Peyer's patch (tissue), 4 donors: ENCODE measurements at regions not wholly inside any gene's neighbourhood (a gene's known extent, or its start where the extent isn't known, plus 50 kb on each side); places are given as distances from the start of the nearest gene placed in this dataset.

Experiments used
- POLR2A ChIP-seq, 2 donors: fragments of 450-650 bp; IDR thresholded peaks; one replicate each; pipeline ENCODE4 v1.5.1; 2017; ENCODE audit warnings: antibody characterized with exemption in 2 of 2, mild to moderate bottlenecking in 2 of 2, moderate library complexity in 2 of 2
- TF ChIP-seq, protein P1 (sequence below), 6 experiments: fragments of 450-650 bp in 4 of 6; fragments of 200-600 bp in 2 of 6; sonication (generic) in 1 of 6; IDR thresholded peaks; one replicate each; pipeline ENCODE4 v1.5.1; 2017 to 2019; ENCODE audit warnings: antibody characterized with exemption in 6 of 6, mild to moderate bottlenecking in 3 of 6, moderate library complexity in 1 of 6

DNA sequence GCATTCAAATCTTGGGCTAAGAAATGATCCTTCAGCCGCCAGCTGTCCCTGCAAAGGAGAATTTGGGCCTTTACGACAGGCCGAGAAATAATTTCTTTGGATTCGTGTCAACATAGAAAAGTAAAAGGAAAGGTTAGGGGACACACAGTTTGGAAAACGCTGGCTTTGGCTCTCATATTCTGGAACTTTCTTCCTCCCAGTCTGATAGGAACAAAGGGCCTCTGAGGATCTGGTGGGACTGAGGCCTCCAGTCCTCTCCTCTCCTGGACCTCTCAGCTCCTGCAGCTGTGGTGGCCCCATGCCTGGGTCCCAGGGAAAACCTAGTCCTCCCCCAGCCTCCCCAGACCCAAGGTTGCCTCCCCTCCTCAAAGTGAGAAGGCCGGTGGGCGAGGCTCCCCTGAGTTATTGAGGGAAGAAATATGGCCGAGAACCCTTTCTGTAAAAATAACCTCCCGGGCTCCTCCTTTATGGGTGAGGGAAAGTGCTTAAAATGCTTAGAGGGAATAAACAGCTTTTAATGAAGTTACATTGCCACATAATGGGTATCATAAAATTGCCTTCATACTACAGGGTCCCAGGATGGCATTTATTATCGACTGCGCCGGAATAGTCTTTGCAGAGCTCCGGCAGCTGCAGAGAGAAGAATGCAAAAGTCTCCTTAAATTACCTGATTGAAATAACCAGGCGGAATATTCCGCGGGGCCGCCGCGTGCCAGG lies 188.3 kb downstream of the PHETA1 start:
- TF ChIP-seq, protein P1, sequence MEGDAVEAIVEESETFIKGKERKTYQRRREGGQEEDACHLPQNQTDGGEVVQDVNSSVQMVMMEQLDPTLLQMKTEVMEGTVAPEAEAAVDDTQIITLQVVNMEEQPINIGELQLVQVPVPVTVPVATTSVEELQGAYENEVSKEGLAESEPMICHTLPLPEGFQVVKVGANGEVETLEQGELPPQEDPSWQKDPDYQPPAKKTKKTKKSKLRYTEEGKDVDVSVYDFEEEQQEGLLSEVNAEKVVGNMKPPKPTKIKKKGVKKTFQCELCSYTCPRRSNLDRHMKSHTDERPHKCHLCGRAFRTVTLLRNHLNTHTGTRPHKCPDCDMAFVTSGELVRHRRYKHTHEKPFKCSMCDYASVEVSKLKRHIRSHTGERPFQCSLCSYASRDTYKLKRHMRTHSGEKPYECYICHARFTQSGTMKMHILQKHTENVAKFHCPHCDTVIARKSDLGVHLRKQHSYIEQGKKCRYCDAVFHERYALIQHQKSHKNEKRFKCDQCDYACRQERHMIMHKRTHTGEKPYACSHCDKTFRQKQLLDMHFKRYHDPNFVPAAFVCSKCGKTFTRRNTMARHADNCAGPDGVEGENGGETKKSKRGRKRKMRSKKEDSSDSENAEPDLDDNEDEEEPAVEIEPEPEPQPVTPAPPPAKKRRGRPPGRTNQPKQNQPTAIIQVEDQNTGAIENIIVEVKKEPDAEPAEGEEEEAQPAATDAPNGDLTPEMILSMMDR (IDR thresholded peaks at IDR 0.05), result no peak
- TF ChIP-seq POLR2A (IDR thresholded peaks at IDR 0.05), result no peak
